ENCODE measurements at regions not wholly inside any gene's neighbourhood (a gene's known extent, or its start where the extent isn't known, plus 50 kb on each side); places are given as distances from the start of the nearest gene placed in this dataset.

DNA sequence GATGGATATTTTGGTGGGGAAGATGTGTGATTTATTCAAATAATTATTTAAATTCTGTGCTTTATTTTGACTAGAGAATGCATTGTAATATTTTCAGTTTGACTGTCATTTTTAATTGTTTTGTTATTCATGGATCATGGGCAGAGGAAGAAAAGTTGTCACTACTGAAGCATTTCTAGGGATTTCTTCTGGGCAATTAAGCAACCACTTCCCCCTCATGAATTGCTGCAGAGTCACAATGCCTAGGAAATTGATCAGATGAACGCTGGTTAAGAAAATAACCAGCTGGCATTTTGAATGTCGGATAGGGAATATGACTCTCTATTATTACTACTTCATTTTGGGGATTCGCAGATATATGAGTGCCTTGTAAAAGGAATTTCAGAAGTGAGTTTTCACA, 283.3 kb downstream of the IL15 start:
- TF ChIP-seq CTCF (IDR thresholded peaks at IDR 0.05; ENCODE audit: extremely low read depth in 1 of 2, insufficient read depth in 1 of 2, low read depth in 1 of 2, low read length in 2 of 2) (no peak), GATA2 (IDR thresholded peaks at IDR 0.05; ENCODE audit: insufficient read depth, insufficient read length, low read depth, low read length) (no peak)
- Histone ChIP-seq H3K36me3 (ENCODE audit: control insufficient read depth in 2 of 2, extremely low read depth in 1 of 2, insufficient read depth in 2 of 2, low read length in 2 of 2) (no peaks in the 10 kb centered on the region), H4K20me1 (replicated peaks; ENCODE audit: control insufficient read depth, extremely low read depth, insufficient read depth, low read length) (no peaks in the 10 kb centered on the region), H3K4me3 (replicated peaks in 1 of 3; ENCODE audit: insufficient read depth in 1 of 3, low read depth in 1 of 3, low read length in 3 of 3) (no peak overlapping the region), H3K79me2 (ENCODE audit: control insufficient read depth, insufficient read depth, low read length) (no peaks in the 10 kb centered on the region), H3K9ac (replicated peaks; ENCODE audit: extremely low read depth, insufficient read depth, low read length) (no peak overlapping the region), H2AFZ (ENCODE audit: low read depth, low read length) (no peak overlapping the region), H3K27ac (ENCODE audit: insufficient read depth, low read depth, low read length) (no peak overlapping the region), H3K9me3 (replicated peaks; ENCODE audit: control insufficient read depth, insufficient read depth, low read length) (no peaks in the 10 kb centered on the region), H3K27me3 (ENCODE audit: control insufficient read depth in 2 of 2, insufficient read depth in 2 of 2, low read length in 2 of 2) (no peaks in the 10 kb centered on the region), H3K4me2 (ENCODE audit: insufficient read depth, low read length) (no peak overlapping the region), H3K4me1 (ENCODE audit: control insufficient read depth, extremely low read depth, insufficient read depth, low read length) (no peaks in the 10 kb centered on the region), H3K9me1 (replicated peaks; ENCODE audit: control insufficient read depth, extremely low read depth, insufficient read depth, low read length) (no peaks in the 10 kb centered on the region)
- DNase-seq (ENCODE audit: low read depth, low spot score) (no peak), FAIRE-seq (no peak)
- dilution Hi-C loops (cut with MboI; ENCODE audit: extremely low pct_ligation_motif_present, low sequenced_read_pairs), result no loop called here
- no TSS peak for BruUV-seq (replicated peaks)
- ChIA-PET POLR2A (no interaction called here), CTCF (no interaction called here)
- intact Hi-C loops (cut with micrococcal nuclease), result loop anchor here (10.0 kb wide), 1 partner anchor 205 kb away; no protein-coding TSS in a partner anchor

DNA sequence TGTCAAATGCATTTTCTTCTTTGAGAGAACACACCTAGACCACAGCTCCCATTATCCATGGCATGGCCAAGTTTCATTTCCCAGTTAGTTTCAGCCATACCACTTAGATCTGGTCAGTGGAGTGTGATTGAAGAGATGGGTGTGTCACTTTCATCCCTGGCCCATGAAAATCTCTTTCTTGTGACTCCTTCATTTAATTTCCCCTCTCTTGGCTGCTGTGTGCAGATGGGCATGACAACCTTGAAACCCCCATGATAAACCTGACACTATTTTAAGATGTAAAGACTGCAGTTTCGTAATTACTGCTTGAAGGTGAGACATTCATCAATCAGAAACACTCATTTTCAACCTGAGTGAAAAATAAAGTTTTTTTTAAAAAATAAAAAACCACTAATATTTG, 284.9 kb downstream of the IL15 start:
- no peaks in the 10 kb centered on the region for H3K79me2 ChIP-seq (ENCODE audit: control insufficient read depth, insufficient read depth, low read length)
- no peak overlapping the region for H3K4me3 ChIP-seq (replicated peaks in 1 of 3; ENCODE audit: insufficient read depth in 1 of 3, low read depth in 1 of 3, low read length in 3 of 3)
- H3K36me3 ChIP-seq (ENCODE audit: control insufficient read depth in 2 of 2, extremely low read depth in 1 of 2, insufficient read depth in 2 of 2, low read length in 2 of 2), result no peaks in the 10 kb centered on the region
- no peaks in the 10 kb centered on the region for H3K9me3 ChIP-seq (replicated peaks; ENCODE audit: control insufficient read depth, insufficient read depth, low read length)
- intact Hi-C loops (cut with micrococcal nuclease) (no loop called here), dilution Hi-C loops (cut with MboI; ENCODE audit: extremely low pct_ligation_motif_present, low sequenced_read_pairs) (no loop called here)
- DNase-seq (ENCODE audit: low read depth, low spot score) (no peak), FAIRE-seq (no peak)
- TF ChIP-seq POLR2AphosphoS5 (IDR thresholded peaks at IDR 0.05; ENCODE audit: insufficient read depth, low read depth, low read length) (no peak), POLR2A (IDR thresholded peaks at IDR 0.05; ENCODE audit: low read depth, low read length) (no peak), EZH2 (IDR thresholded peaks at IDR 0.05; ENCODE audit: borderline replicate concordance, low read depth, low read length, severe bottlenecking) (no peak), CTCF (IDR thresholded peaks at IDR 0.05; ENCODE audit: extremely low read depth in 1 of 2, insufficient read depth in 1 of 2, low read depth in 1 of 2, low read length in 2 of 2) (no peak)
- no peak overlapping the region for H3K9ac ChIP-seq (replicated peaks; ENCODE audit: extremely low read depth, insufficient read depth, low read length)
- no TSS peak for BruUV-seq (replicated peaks)
- H2AFZ ChIP-seq (ENCODE audit: low read depth, low read length), result no peak overlapping the region
- H3K27me3 ChIP-seq (ENCODE audit: control insufficient read depth in 2 of 2, insufficient read depth in 2 of 2, low read length in 2 of 2), result no peaks in the 10 kb centered on the region
- no peaks in the 10 kb centered on the region for H3K9me1 ChIP-seq (replicated peaks; ENCODE audit: control insufficient read depth, extremely low read depth, insufficient read depth, low read length)
- H4K20me1 ChIP-seq (replicated peaks; ENCODE audit: control insufficient read depth, extremely low read depth, insufficient read depth, low read length), result no peaks in the 10 kb centered on the region
- no peak overlapping the region for H3K27ac ChIP-seq (ENCODE audit: insufficient read depth, low read depth, low read length)
- no peaks in the 10 kb centered on the region for H3K4me1 ChIP-seq (ENCODE audit: control insufficient read depth, extremely low read depth, insufficient read depth, low read length)
- POLR2A ChIA-PET, result no interaction called here
- CTCF ChIA-PET, result interaction anchor here (1.2 kb wide), 1 partner anchor 157 kb away, joined by 3 read pairs; no protein-coding TSS in a partner anchor
- no peak overlapping the region for H3K4me2 ChIP-seq (ENCODE audit: insufficient read depth, low read length)
